ENCODE measurements at regions not wholly inside any gene's neighbourhood (a gene's known extent, or its start where the extent isn't known, plus 50 kb on each side); places are given as distances from the start of the nearest gene placed in this dataset.
A peak's percentile ranks its signal among the peaks of the same experiment; 100 is the strongest.

DNA sequence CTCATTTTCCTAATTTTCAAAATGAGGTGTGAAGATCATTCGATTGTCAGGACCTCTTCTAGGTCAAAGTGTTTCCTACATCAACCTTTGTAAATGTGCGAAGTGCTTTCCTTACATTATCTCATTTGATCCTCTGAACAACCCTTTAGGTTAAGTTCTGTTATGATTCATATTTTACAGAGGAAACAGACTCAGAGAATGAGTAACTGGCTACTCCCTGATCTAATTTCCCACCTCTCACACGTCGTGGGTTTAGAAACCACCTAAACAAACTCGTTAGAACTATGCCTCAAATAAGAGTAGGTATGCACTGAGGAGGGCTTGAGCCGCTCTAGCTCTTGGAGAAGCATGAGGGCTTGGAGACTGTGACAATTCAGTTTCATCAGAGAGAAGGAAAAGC, 148.6 kb downstream of the CD47 start:
- no peak for TF ChIP-seq ZFX (IDR thresholded peaks at IDR 0.05)
- TF ChIP-seq CTCF (conservative IDR thresholded peaks at IDR 0.05), result no peak

GRCh38 chr3:107939691-107940442, 151.0 kb downstream of the CD47 start:
- TF ChIP-seq CTCF (conservative IDR thresholded peaks at IDR 0.05), result no peak
- no peak for TF ChIP-seq ZFX (IDR thresholded peaks at IDR 0.05)
- no peak overlapping the region for H3K27ac ChIP-seq

More for the DNA sequence above, 148.6 kb downstream of the CD47 start:
- H3K27ac ChIP-seq, result no peak overlapping the region

DNA sequence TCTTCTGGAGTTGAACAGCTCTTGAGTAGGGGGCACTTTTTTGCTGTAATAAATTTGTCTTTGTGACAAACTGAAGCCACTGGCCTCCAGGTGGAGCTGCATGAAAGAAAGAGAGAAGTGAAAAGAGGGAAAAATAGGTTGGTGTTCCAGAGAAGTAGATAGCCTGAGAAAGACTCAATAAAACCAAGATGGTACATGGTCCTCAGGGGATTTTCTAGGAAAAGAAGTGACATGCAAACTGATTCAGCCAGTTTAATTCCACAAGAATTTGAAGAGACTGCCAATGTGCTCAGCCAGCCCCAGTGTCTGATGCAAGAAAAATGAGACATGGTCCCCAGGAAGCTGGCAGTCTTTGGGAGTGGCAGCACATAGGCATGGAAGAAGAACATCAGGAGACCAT, 152.7 kb downstream of the CD47 start:
- no peak overlapping the region for H3K27ac ChIP-seq
- peak; percentile 45 for TF ChIP-seq CTCF (conservative IDR thresholded peaks at IDR 0.05)
- no peak for TF ChIP-seq ZFX (IDR thresholded peaks at IDR 0.05)

- no peak for TF ChIP-seq ZFX (IDR thresholded peaks at IDR 0.05)
- no peak for TF ChIP-seq CTCF (conservative IDR thresholded peaks at IDR 0.05)
- H3K27ac ChIP-seq, result no peak overlapping the region
Observed at GRCh38 chr3:107934808-107935207, 156.0 kb downstream of the CD47 start.

DNA sequence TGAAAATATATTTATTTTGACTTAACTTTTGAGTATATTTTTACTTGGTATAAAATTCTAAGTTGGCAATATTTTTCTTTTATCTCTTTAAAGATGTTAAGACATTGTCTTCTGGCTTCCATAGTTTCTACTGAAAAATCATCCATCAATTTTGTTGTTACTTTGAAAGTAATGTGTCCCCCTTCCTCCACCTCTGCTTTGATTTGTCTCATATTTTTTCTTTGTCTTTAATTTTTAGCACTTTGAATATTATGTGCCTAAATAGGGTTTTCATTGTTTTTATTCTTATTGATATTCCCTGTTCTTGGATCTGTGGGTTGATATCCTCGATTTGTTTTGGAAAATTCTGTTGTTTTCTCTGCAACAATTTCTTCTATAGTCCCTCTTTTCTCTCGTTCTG, 157.4 kb downstream of the CD47 start:
- TF ChIP-seq ZFX (IDR thresholded peaks at IDR 0.05) (no peak), CTCF (conservative IDR thresholded peaks at IDR 0.05) (no peak)
- no peak overlapping the region for H3K27ac ChIP-seq

- TF ChIP-seq ZFX (IDR thresholded peaks at IDR 0.05) (no peak), CTCF (conservative IDR thresholded peaks at IDR 0.05) (no peak)
- no peak overlapping the region for H3K27ac ChIP-seq
Observed at GRCh38 chr3:107931326-107931725, 159.5 kb downstream of the CD47 start.

GRCh38 chr3:107929088-107929487, 161.7 kb downstream of the CD47 start:
- no peak overlapping the region for H3K27ac ChIP-seq
- TF ChIP-seq CTCF (conservative IDR thresholded peaks at IDR 0.05), result no peak
